RWPE1 (cell line): ENCODE measurements at regions not wholly inside any gene's neighbourhood (a gene's known extent, or its start where the extent isn't known, plus 50 kb on each side); places are given as distances from the start of the nearest gene placed in this dataset.
"Not testable (repeated sequence)": the region's sequence is repeated elsewhere in the genome, so short reads cannot be mapped to it uniquely, and the experiment has no call there.

ENCODE experiments used
- CTCF ChIA-PET: fragments of 350-600 bp; sonication (Branson Sonifier 250); formaldehyde crosslinking; extraction: SDS; loops from one replicate; lab custom pipeline; 2021; lab: Yijun Ruan, JAX
- POLR2A ChIA-PET: fragments of 400-600 bp; formaldehyde crosslinking; extraction: SDS; loops from one replicate; lab custom pipeline; 2020; ENCODE audit warnings: antibody characterized with exemption; ENCODE audit not compliant: low non-redundant PET; lab: Yijun Ruan, JAX
- DNase-seq: peaks from one replicate; pipeline ENCODE4 v3.0.0; 2012; ENCODE audit warnings: low spot score
- H3K27ac ChIP-seq: fragments of 450-650 bp; 2 replicates; pipeline ENCODE4 v1.5.1; 2017
- CTCF ChIP-seq: fragments of 450-650 bp; conservative IDR thresholded peaks from 2 replicates; pipeline ENCODE4 v1.5.1; 2017; ENCODE audit warnings: low read depth, mild to moderate bottlenecking

- no peak for TF ChIP-seq CTCF
- CTCF ChIA-PET = no interaction called here
- H3K27ac ChIP-seq = no peak overlapping the region
- DNase-seq = no peak
- POLR2A ChIA-PET = no interaction called here
Measured at GRCh38 chr12:34607520-34608195, 585.4 kb downstream of the ALG10 start.

DNA sequence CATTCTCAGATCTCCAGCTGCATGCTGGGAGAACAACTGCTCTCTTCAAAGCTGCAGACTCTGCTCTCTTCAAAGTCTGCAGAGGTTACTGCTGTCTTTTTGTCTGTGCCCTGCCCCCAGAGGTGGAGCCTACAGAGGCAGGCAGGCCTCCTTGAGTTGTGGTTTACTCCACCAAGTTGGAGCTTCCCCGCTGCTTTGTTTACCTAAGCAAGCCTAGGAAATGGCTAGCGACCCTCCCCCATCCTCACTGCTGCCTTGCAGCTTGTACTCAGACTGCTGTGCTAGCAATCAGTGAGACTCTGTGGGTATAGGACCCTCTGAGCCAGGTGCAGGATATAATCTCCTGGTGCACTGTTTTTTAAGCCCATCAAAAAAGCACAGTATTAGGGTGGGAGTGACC, 591.7 kb downstream of the ALG10 start:
- POLR2A ChIA-PET, DNase-seq, H3K27ac ChIP-seq, CTCF ChIA-PET: not testable (repeated sequence)

GRCh38 chr12:34625116-34625515, 602.8 kb downstream of the ALG10 start:
- no peak overlapping the region for H3K27ac ChIP-seq
- no peak for DNase-seq
- CTCF ChIA-PET = no interaction called here
- TF ChIP-seq CTCF = 0 out of 2 replicates have a peak, but pooled peaks have one; percentile 23
- POLR2A ChIA-PET = no interaction called here

GRCh38 chr12:34626363-34627157, 604.3 kb downstream of the ALG10 start:
- DNase-seq = no peak
- TF ChIP-seq CTCF = no peak
- H3K27ac ChIP-seq = no peak overlapping the region
- ChIA-PET POLR2A (no interaction called here), CTCF (interaction anchor here (0.6 to 0.8 kb wide), 2 partner anchors 33 to 105 kb away, joined by 3 to 4 read pairs; no protein-coding TSS in a partner anchor)
